ENCODE measurements at regions not wholly inside any gene's neighbourhood (a gene's known extent, or its start where the extent isn't known, plus 50 kb on each side); places are given as distances from the start of the nearest gene placed in this dataset.

GRCh38 chrX:138954976-138955375 is 243.5 kb upstream of the FGF13 start:
- no peak for TF ChIP-seq EP300 (IDR thresholded peaks at IDR 0.05; ENCODE audit: low read depth)
- no peak for TF ChIP-seq POLR2AphosphoS5 (IDR thresholded peaks at IDR 0.05)
- TF ChIP-seq POLR2A (IDR thresholded peaks at IDR 0.05) = no peak
- no peak for TF ChIP-seq CTCF (IDR thresholded peaks at IDR 0.05)
- no peak for DNase-seq
- no peaks in the 10 kb centered on the region for H3K36me3 ChIP-seq
- no peaks in the 10 kb centered on the region for H3K27me3 ChIP-seq
- H3K27ac ChIP-seq = no peak overlapping the region
- intact Hi-C loops (cut with DNase I; ENCODE audit: low total_unique reads) = no loop called here
- WGBS, 2 donors (ENCODE audit: low coverage in 1 of 2) = 50 to 67% methylated on average over 1 to 5 of the region's 5 CpGs
- H3K4me3 ChIP-seq = no peak overlapping the region
- no peaks in the 10 kb centered on the region for H3K9me3 ChIP-seq
- no peaks in the 10 kb centered on the region for H3K4me1 ChIP-seq
- in situ Hi-C loops (cut with MboI; ENCODE audit: low pct_ligation_motif_present in 1 of 4, low pct_unique_long_range_greater_than_20kb in 1 of 4, low sequenced_read_pairs in 3 of 4) = no loop called here

- TF ChIP-seq CTCF (IDR thresholded peaks at IDR 0.05) = no peak
- TF ChIP-seq EP300 (IDR thresholded peaks at IDR 0.05; ENCODE audit: low read depth) = no peak
- TF ChIP-seq POLR2A (IDR thresholded peaks at IDR 0.05) = no peak
- no peak for TF ChIP-seq POLR2AphosphoS5 (IDR thresholded peaks at IDR 0.05)
- WGBS, 2 donors (ENCODE audit: low coverage in 1 of 2) = 44 to 56% methylated on average over 3 of the region's 3 CpGs
- H3K36me3 ChIP-seq = no peaks in the 10 kb centered on the region
- no peak overlapping the region for H3K27ac ChIP-seq
- in situ Hi-C loops (cut with MboI; ENCODE audit: low pct_ligation_motif_present in 1 of 4, low pct_unique_long_range_greater_than_20kb in 1 of 4, low sequenced_read_pairs in 3 of 4) (no loop called here), intact Hi-C loops (cut with DNase I; ENCODE audit: low total_unique reads) (no loop called here)
- no peak for DNase-seq
- no peaks in the 10 kb centered on the region for H3K4me1 ChIP-seq
- H3K4me3 ChIP-seq = no peak overlapping the region
- no peaks in the 10 kb centered on the region for H3K27me3 ChIP-seq
- no peaks in the 10 kb centered on the region for H3K9me3 ChIP-seq
Observed at GRCh38 chrX:138946926-138947325, 235.4 kb upstream of the FGF13 start.

DNA sequence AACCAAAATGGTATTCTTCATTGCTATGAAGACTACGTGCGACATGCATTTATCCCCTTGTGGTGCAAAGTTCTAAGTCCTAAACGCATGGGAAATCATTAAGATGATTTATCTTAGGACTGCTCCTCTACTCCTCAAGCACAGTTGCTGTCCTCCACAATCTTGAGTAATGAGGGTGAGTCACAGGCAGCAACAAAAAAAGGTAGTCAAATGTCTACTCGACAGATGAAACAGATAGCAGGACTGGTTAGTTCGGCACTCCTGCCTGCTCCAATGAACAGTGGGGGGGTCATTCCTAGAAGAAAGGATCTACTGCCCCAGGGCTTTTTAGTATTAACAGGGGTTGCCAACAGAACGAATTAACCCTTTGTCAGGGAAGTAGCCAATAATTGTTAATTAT is 233.7 kb upstream of the FGF13 start:
- TF ChIP-seq EP300 (IDR thresholded peaks at IDR 0.05; ENCODE audit: low read depth) (no peak), CTCF (IDR thresholded peaks at IDR 0.05) (no peak), POLR2AphosphoS5 (IDR thresholded peaks at IDR 0.05) (no peak), POLR2A (IDR thresholded peaks at IDR 0.05) (no peak)
- Histone ChIP-seq H3K9me3 (no peaks in the 10 kb centered on the region), H3K27ac (no peak overlapping the region), H3K4me1 (no peaks in the 10 kb centered on the region), H3K4me3 (no peak overlapping the region), H3K27me3 (no peaks in the 10 kb centered on the region), H3K36me3 (no peaks in the 10 kb centered on the region)
- intact Hi-C loops (cut with DNase I; ENCODE audit: low total_unique reads) = no loop called here
- WGBS, 2 donors (ENCODE audit: low coverage in 1 of 2) = 74 to 87% methylated on average over 3 to 6 of the region's 6 CpGs
- in situ Hi-C loops (cut with MboI; ENCODE audit: low pct_ligation_motif_present in 1 of 4, low pct_unique_long_range_greater_than_20kb in 1 of 4, low sequenced_read_pairs in 3 of 4) = no loop called here
- DNase-seq = no peak

DNA sequence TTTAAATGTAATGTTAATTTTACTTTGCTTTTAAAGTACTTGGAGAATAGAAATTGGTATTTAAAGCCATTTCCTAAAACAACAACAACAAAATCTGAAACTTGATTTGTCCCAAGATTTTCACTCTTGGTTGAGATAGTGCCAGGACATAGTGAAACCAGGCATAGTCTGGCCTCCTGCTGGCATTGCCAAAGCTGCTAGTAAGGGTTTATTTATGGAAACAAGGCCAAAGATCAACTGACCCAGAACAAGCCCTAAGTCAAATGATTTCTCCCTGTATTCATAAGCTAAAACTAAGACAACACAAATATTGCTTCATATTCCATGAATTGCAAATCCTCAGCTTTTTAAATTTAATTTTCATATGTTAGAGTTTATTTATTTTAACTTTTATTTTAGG is 227.5 kb upstream of the FGF13 start:
- intact Hi-C loops (cut with DNase I; ENCODE audit: low total_unique reads) (no loop called here), in situ Hi-C loops (cut with MboI; ENCODE audit: low pct_ligation_motif_present in 1 of 4, low pct_unique_long_range_greater_than_20kb in 1 of 4, low sequenced_read_pairs in 3 of 4) (no loop called here)
- no peak overlapping the region for H3K27ac ChIP-seq
- H3K27me3 ChIP-seq = no peaks in the 10 kb centered on the region
- TF ChIP-seq POLR2A (IDR thresholded peaks at IDR 0.05) (no peak), POLR2AphosphoS5 (IDR thresholded peaks at IDR 0.05) (no peak), EP300 (IDR thresholded peaks at IDR 0.05; ENCODE audit: low read depth) (no peak), CTCF (IDR thresholded peaks at IDR 0.05) (no peak)
- no peaks in the 10 kb centered on the region for H3K9me3 ChIP-seq
- no peak for DNase-seq
- H3K4me1 ChIP-seq = no peaks in the 10 kb centered on the region
- H3K4me3 ChIP-seq = no peak overlapping the region
- no peaks in the 10 kb centered on the region for H3K36me3 ChIP-seq

All from transverse colon (tissue), 4 donors.